ENCODE measurements at regions not wholly inside any gene's neighbourhood (a gene's known extent, or its start where the extent isn't known, plus 50 kb on each side); places are given as distances from the start of the nearest gene placed in this dataset. TPM values are rescaled to one million over a fixed set of nuclear protein-coding genes. Genes with fewer than 3 reads are reported as not detected.

GRCh38 chr20:59519707-59520014, 84.7 kb upstream of the PHACTR3 start:
- Histone ChIP-seq H3K36me3 (ENCODE audit: control insufficient read depth, insufficient read depth, low read length) (no peaks in the 10 kb centered on the region), H3K4me1 (ENCODE audit: control insufficient read depth, insufficient read depth, low read length) (peaks cover 8% of the 10 kb centered on the region), H3K9me3 (ENCODE audit: control insufficient read depth, insufficient read depth, low read length) (no peaks in the 10 kb centered on the region), H3K27me3 (ENCODE audit: control insufficient read depth, insufficient read depth, low read length) (no peaks in the 10 kb centered on the region), H3K4me3 (ENCODE audit: low read depth, low read length) (no peak overlapping the region), H3K27ac (ENCODE audit: low read depth, low read length) (no peak overlapping the region)
- no peak for DNase-seq (ENCODE audit: low read depth in 4 of 6, low spot score in 6 of 6)
- WGBS (ENCODE audit: insufficient coverage) = no CpG with 5 or more reads among the region's 1 CpG

- no CpG with 5 or more reads among the region's 2 CpGs for WGBS (ENCODE audit: insufficient coverage)
- no peaks in the 10 kb centered on the region for H3K9me3 ChIP-seq (ENCODE audit: control insufficient read depth, insufficient read depth, low read length)
- H3K27ac ChIP-seq (ENCODE audit: low read depth, low read length) = no peak overlapping the region
Measured at GRCh38 chr20:59520814-59521213, 83.5 kb upstream of the PHACTR3 start.

GRCh38 chr20:59525500-59526241, 78.7 kb upstream of the PHACTR3 start:
- Histone ChIP-seq H3K9me3 (ENCODE audit: control insufficient read depth, insufficient read depth, low read length) (no peaks in the 10 kb centered on the region), H3K27me3 (ENCODE audit: control insufficient read depth, insufficient read depth, low read length) (peaks cover 19% of the 10 kb centered on the region), H3K4me3 (ENCODE audit: low read depth, low read length) (no peak overlapping the region), H3K4me1 (ENCODE audit: control insufficient read depth, insufficient read depth, low read length) (peaks cover 12% of the 10 kb centered on the region), H3K27ac (ENCODE audit: low read depth, low read length) (no peak overlapping the region), H3K36me3 (ENCODE audit: control insufficient read depth, insufficient read depth, low read length) (no peaks in the 10 kb centered on the region)
- 11% methylated on average over 23 of the region's 31 CpGs for WGBS (ENCODE audit: insufficient coverage)
- peak; percentile 23 to 89 (median 53) for DNase-seq (ENCODE audit: low read depth in 4 of 6, low spot score in 6 of 6)

More at GRCh38 chr20:59520814-59521213, 83.5 kb upstream of the PHACTR3 start:
- Histone ChIP-seq H3K27me3 (ENCODE audit: control insufficient read depth, insufficient read depth, low read length) (peaks cover 4% of the 10 kb centered on the region), H3K4me1 (ENCODE audit: control insufficient read depth, insufficient read depth, low read length) (peaks cover 5% of the 10 kb centered on the region), H3K36me3 (ENCODE audit: control insufficient read depth, insufficient read depth, low read length) (no peaks in the 10 kb centered on the region), H3K4me3 (ENCODE audit: low read depth, low read length) (no peak overlapping the region)
- DNase-seq (ENCODE audit: low read depth in 4 of 6, low spot score in 6 of 6) = no peak

GRCh38 chr20:59526242-59527225, 77.8 kb upstream of the PHACTR3 start:
- H3K27me3 ChIP-seq (ENCODE audit: control insufficient read depth, insufficient read depth, low read length) = peaks cover 19% of the 10 kb centered on the region
- no peak overlapping the region for H3K27ac ChIP-seq (ENCODE audit: low read depth, low read length)
- peak in 2 of 6 donors; percentile 30 to 72 for DNase-seq (ENCODE audit: low read depth in 4 of 6, low spot score in 6 of 6)
- no peaks in the 10 kb centered on the region for H3K36me3 ChIP-seq (ENCODE audit: control insufficient read depth, insufficient read depth, low read length)
- peaks cover 12% of the 10 kb centered on the region for H3K4me1 ChIP-seq (ENCODE audit: control insufficient read depth, insufficient read depth, low read length)
- WGBS (ENCODE audit: insufficient coverage) = 58% methylated on average over 15 of the region's 18 CpGs
- no peaks in the 10 kb centered on the region for H3K9me3 ChIP-seq (ENCODE audit: control insufficient read depth, insufficient read depth, low read length)
- no peak overlapping the region for H3K4me3 ChIP-seq (ENCODE audit: low read depth, low read length)

- H3K4me1 ChIP-seq (ENCODE audit: control insufficient read depth, insufficient read depth, low read length) = peaks cover 7% of the 10 kb centered on the region
- H3K36me3 ChIP-seq (ENCODE audit: control insufficient read depth, insufficient read depth, low read length) = no peaks in the 10 kb centered on the region
- peaks cover 15% of the 10 kb centered on the region for H3K27me3 ChIP-seq (ENCODE audit: control insufficient read depth, insufficient read depth, low read length)
- no CpG with 5 or more reads among the region's 2 CpGs for WGBS (ENCODE audit: insufficient coverage)
- no peak overlapping the region for H3K27ac ChIP-seq (ENCODE audit: low read depth, low read length)
- DNase-seq (ENCODE audit: low read depth in 4 of 6, low spot score in 6 of 6) = no peak
- no peaks in the 10 kb centered on the region for H3K9me3 ChIP-seq (ENCODE audit: control insufficient read depth, insufficient read depth, low read length)
- H3K4me3 ChIP-seq (ENCODE audit: low read depth, low read length) = no peak overlapping the region
Measured at GRCh38 chr20:59530782-59531181, 73.6 kb upstream of the PHACTR3 start.

- WGBS (ENCODE audit: insufficient coverage) = 100% methylated on average over 1 of the region's 2 CpGs
- Histone ChIP-seq H3K36me3 (ENCODE audit: control insufficient read depth, insufficient read depth, low read length) (no peaks in the 10 kb centered on the region), H3K9me3 (ENCODE audit: control insufficient read depth, insufficient read depth, low read length) (no peaks in the 10 kb centered on the region), H3K27ac (ENCODE audit: low read depth, low read length) (no peak overlapping the region), H3K4me3 (ENCODE audit: low read depth, low read length) (no peak overlapping the region), H3K27me3 (ENCODE audit: control insufficient read depth, insufficient read depth, low read length) (no peaks in the 10 kb centered on the region), H3K4me1 (ENCODE audit: control insufficient read depth, insufficient read depth, low read length) (no peaks in the 10 kb centered on the region)
- no peak for DNase-seq (ENCODE audit: low read depth in 4 of 6, low spot score in 6 of 6)
Measured at GRCh38 chr20:59537991-59538390, 66.3 kb upstream of the PHACTR3 start.

GRCh38 chr20:59547596-59547995, 56.7 kb upstream of the PHACTR3 start:
- WGBS (ENCODE audit: insufficient coverage) = 94% methylated on average over 7 of the region's 8 CpGs

More at GRCh38 chr20:59547596-59547995, 56.7 kb upstream of the PHACTR3 start:
- H3K27me3 ChIP-seq (ENCODE audit: control insufficient read depth, insufficient read depth, low read length) = no peaks in the 10 kb centered on the region
- H3K4me3 ChIP-seq (ENCODE audit: low read depth, low read length) = no peak overlapping the region
- H3K27ac ChIP-seq (ENCODE audit: low read depth, low read length) = no peak overlapping the region
- H3K4me1 ChIP-seq (ENCODE audit: control insufficient read depth, insufficient read depth, low read length) = no peaks in the 10 kb centered on the region
- H3K9me3 ChIP-seq (ENCODE audit: control insufficient read depth, insufficient read depth, low read length) = no peaks in the 10 kb centered on the region
- DNase-seq (ENCODE audit: low read depth in 4 of 6, low spot score in 6 of 6) = no peak
- no peaks in the 10 kb centered on the region for H3K36me3 ChIP-seq (ENCODE audit: control insufficient read depth, insufficient read depth, low read length)

Small RNAs in the stretch of these regions (small RNA-seq; reads per million reads assigned to genes)
- gene PIEZO1P1 (ENCODE audit: low replicate concordance) = not detected

All from spinal cord (tissue), 10 donors.